ENCODE measurements at regions not wholly inside any gene's neighbourhood (a gene's known extent, or its start where the extent isn't known, plus 50 kb on each side); places are given as distances from the start of the nearest gene placed in this dataset.

DNA sequence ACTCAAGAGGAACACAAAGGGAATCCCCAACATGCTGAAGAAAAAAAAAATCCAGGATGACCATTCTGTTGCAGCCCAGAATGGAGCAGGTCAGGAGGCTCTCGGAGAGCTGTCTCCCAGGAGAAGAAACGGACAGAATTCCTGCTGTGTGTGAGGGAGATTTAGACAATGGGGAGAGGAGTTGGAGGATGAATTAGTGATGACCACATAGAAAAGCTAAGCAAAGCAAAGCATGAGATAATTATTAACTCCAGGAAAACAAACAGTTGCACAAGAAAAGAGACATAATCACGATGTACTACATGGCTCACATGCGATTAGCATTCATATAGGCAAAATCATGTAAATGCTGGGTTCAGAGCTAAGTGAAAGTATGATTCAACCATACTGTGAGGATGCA, 61.1 kb upstream of the SMYD2 start:
- TF ChIP-seq, protein P1, sequence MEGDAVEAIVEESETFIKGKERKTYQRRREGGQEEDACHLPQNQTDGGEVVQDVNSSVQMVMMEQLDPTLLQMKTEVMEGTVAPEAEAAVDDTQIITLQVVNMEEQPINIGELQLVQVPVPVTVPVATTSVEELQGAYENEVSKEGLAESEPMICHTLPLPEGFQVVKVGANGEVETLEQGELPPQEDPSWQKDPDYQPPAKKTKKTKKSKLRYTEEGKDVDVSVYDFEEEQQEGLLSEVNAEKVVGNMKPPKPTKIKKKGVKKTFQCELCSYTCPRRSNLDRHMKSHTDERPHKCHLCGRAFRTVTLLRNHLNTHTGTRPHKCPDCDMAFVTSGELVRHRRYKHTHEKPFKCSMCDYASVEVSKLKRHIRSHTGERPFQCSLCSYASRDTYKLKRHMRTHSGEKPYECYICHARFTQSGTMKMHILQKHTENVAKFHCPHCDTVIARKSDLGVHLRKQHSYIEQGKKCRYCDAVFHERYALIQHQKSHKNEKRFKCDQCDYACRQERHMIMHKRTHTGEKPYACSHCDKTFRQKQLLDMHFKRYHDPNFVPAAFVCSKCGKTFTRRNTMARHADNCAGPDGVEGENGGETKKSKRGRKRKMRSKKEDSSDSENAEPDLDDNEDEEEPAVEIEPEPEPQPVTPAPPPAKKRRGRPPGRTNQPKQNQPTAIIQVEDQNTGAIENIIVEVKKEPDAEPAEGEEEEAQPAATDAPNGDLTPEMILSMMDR (IDR thresholded peaks at IDR 0.05; ENCODE audit: low read depth, low read length) = no peak
- TF ChIP-seq POLR2A (IDR thresholded peaks at IDR 0.05; ENCODE audit: extremely low read depth, insufficient read length) (no peak), MYC (IDR thresholded peaks at IDR 0.05; ENCODE audit: low read depth, low read length) (no peak)
- TF ChIP-seq, protein P2, sequence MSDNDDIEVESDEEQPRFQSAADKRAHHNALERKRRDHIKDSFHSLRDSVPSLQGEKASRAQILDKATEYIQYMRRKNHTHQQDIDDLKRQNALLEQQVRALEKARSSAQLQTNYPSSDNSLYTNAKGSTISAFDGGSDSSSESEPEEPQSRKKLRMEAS (IDR thresholded peaks at IDR 0.05; ENCODE audit: low read depth, low read length) = no peak

Data from NB4 (cell line).